Osteoblast (primary cell): ENCODE measurements at regions not wholly inside any gene's neighbourhood (a gene's known extent, or its start where the extent isn't known, plus 50 kb on each side); places are given as distances from the start of the nearest gene placed in this dataset.

ENCODE experiments used
- DNase-seq: peaks from one replicate; pipeline ENCODE4 v3.0.0; 2011; ENCODE audit warnings: low spot score, mixed read lengths; ENCODE audit not compliant: insufficient read length; ENCODE audit errors: missing footprints
- H2AFZ ChIP-seq: 2 replicates; pipeline ENCODE4 v1.6.0; 2011; ENCODE audit warnings: mild to moderate bottlenecking, low read length
- H3K27ac ChIP-seq: 2 replicates; pipeline ENCODE4 v1.5.1; 2011; ENCODE audit warnings: mild to moderate bottlenecking, low read depth, low read length, moderate library complexity
- H3K27me3 ChIP-seq: 2 replicates; pipeline ENCODE4 v1.6.0; 2012; ENCODE audit warnings: mild to moderate bottlenecking, control low read depth, inconsistent platforms, low read length, moderate library complexity; ENCODE audit not compliant: insufficient read depth
- H3K36me3 ChIP-seq: 2 replicates; pipeline ENCODE4 v1.5.1; 2011; ENCODE audit warnings: mild to moderate bottlenecking, low read length, control low read depth, moderate library complexity; ENCODE audit not compliant: insufficient read depth
- H3K4me1 ChIP-seq: 2 replicates; pipeline ENCODE4 v1.5.1; 2011; ENCODE audit warnings: mild to moderate bottlenecking, low read length, control low read depth, moderate library complexity; ENCODE audit not compliant: insufficient read depth
- H3K4me2 ChIP-seq: 2 replicates; pipeline ENCODE4 v1.6.0; 2011; ENCODE audit warnings: mild to moderate bottlenecking, low read length; ENCODE audit not compliant: insufficient read depth
- H3K4me3 ChIP-seq: fragments of 200-600 bp; sonication (generic); 3 replicates; pipeline ENCODE4 v1.5.1; 2012; ENCODE audit warnings: mild to moderate bottlenecking, low read length, inconsistent platforms; ENCODE audit not compliant: insufficient read depth
- H3K79me2 ChIP-seq: 2 replicates; pipeline ENCODE4 v1.6.0; 2012; ENCODE audit warnings: mild to moderate bottlenecking, low read length, control low read depth, inconsistent platforms; ENCODE audit not compliant: insufficient read depth
- H3K9me3 ChIP-seq: 2 replicates; pipeline ENCODE4 v1.5.1; 2011; ENCODE audit warnings: low read depth, low read length, control low read depth
- H4K20me1 ChIP-seq: 2 replicates; pipeline ENCODE4 v1.6.0; 2012; ENCODE audit warnings: mild to moderate bottlenecking, low read length, control low read depth; ENCODE audit not compliant: insufficient read depth
- TF ChIP-seq, protein P1 (sequence below): IDR thresholded peaks from 2 replicates; pipeline ENCODE4 v1.5.1; 2011; ENCODE audit warnings: mild to moderate bottlenecking, low read depth, low read length, moderate library complexity; ENCODE audit errors: extremely low read depth

DNA sequence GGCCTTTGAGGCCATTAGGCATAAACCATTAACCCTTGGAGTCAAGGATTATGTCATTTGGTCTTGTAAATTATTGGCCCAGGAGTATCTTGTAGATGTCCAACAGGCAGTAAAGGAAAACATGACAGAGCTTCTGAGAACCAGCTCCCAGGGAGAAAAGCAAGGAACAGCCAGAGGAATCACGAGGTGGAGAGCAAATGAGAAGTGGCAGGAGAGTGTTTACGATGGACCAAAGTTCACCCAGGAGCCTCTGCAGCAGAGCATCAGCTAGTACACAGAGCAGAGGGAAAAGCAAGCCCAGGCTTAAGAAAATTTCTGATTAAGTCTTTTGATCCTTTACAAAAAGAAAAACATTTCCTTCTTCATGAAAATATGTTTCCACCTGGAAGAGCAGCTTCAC, 206.2 kb downstream of the NDUFS4 start:
- Histone ChIP-seq H3K4me1 (no peaks in the 10 kb centered on the region), H3K36me3 (no peaks in the 10 kb centered on the region), H4K20me1 (no peaks in the 10 kb centered on the region), H3K9me3 (no peaks in the 10 kb centered on the region), H3K27me3 (no peaks in the 10 kb centered on the region), H3K27ac (no peak overlapping the region), H3K4me2 (no peak overlapping the region), H3K4me3 (no peak overlapping the region), H3K79me2 (no peaks in the 10 kb centered on the region), H2AFZ (no peak overlapping the region)
- DNase-seq, result no peak
- TF ChIP-seq, protein P1, sequence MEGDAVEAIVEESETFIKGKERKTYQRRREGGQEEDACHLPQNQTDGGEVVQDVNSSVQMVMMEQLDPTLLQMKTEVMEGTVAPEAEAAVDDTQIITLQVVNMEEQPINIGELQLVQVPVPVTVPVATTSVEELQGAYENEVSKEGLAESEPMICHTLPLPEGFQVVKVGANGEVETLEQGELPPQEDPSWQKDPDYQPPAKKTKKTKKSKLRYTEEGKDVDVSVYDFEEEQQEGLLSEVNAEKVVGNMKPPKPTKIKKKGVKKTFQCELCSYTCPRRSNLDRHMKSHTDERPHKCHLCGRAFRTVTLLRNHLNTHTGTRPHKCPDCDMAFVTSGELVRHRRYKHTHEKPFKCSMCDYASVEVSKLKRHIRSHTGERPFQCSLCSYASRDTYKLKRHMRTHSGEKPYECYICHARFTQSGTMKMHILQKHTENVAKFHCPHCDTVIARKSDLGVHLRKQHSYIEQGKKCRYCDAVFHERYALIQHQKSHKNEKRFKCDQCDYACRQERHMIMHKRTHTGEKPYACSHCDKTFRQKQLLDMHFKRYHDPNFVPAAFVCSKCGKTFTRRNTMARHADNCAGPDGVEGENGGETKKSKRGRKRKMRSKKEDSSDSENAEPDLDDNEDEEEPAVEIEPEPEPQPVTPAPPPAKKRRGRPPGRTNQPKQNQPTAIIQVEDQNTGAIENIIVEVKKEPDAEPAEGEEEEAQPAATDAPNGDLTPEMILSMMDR, result no peak

DNA sequence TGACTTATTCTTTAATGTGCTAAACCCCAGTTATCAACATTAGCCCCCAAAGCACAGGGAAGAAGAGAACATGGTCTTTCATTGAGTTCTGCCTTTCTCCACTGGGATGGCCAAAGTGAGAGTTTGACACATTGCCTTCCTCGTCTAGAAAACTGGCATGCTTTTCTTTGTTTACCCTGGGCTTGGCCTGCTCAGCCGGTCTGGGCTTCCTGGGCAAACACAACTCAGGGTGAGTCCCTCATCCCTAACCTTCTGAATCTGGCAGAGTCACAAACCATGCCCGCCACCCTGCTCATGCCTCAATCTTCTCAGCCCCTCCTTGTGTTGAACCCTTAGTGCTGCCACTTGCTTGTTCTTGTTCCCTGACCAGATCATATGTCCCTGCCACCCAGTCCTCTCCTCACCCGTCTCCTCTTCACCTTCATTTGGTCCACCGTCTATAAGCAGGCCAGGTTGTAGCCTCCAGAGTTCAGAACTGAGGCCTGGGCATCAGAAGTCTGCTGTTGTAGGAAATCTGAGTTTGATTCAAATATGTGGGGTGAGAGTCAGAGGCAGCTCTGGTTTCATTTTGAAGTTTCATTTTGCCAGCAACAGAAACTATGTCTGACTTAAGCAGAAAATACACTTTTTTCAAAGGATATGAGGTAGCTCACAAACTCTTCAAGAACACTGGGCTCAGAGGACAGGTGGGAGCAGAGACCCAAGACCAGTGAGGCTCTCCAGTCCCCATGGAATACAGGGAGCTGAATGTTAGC, 217.6 kb downstream of the NDUFS4 start:
- H3K27ac ChIP-seq, result no peak overlapping the region
- no peak for DNase-seq
- H3K4me2 ChIP-seq, result no peak overlapping the region
- TF ChIP-seq, protein P1, result no peak
- peak overlapping the region; percentile 70 for H2AFZ ChIP-seq
- H3K9me3 ChIP-seq, result no peaks in the 10 kb centered on the region
- H3K27me3 ChIP-seq, result no peaks in the 10 kb centered on the region
- H3K4me1 ChIP-seq, result peaks cover 7% of the 10 kb centered on the region
- H3K4me3 ChIP-seq, result no peak overlapping the region
- no peaks in the 10 kb centered on the region for H4K20me1 ChIP-seq
- no peaks in the 10 kb centered on the region for H3K36me3 ChIP-seq
- no peaks in the 10 kb centered on the region for H3K79me2 ChIP-seq

DNA sequence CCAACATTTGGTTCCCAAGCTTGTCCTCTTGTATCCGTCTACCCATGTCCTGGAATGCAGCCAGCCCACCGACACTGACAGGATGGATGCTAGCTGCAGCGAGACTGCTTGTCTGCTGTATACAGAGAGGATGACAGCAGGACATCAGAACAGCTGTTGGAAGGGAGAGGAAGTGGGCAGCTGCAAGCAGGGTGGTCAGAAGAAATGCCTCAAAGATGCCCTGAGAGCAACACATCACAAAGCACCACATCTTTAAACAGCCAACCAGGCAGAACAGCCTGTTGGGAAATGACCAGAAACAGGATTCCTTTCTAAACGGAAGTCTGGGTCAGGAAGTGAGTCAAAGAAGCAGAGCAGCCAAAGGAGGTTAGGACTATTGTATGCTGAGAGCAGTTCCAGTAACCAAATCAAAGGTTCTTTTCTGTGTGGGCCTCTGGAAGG, 219.1 kb downstream of the NDUFS4 start:
- peak; percentile 86 for DNase-seq
- H4K20me1 ChIP-seq, result no peaks in the 10 kb centered on the region
- peak overlapping the region; percentile 97 for H2AFZ ChIP-seq
- TF ChIP-seq, protein P1, result no peak
- H3K4me3 ChIP-seq, result peak overlapping the region; percentile 31
- H3K4me1 ChIP-seq, result peaks cover 7% of the 10 kb centered on the region
- no peaks in the 10 kb centered on the region for H3K36me3 ChIP-seq
- H3K27me3 ChIP-seq, result no peaks in the 10 kb centered on the region
- no peaks in the 10 kb centered on the region for H3K9me3 ChIP-seq
- H3K79me2 ChIP-seq, result no peaks in the 10 kb centered on the region
- H3K4me2 ChIP-seq, result peak overlapping the region; percentile 35
- H3K27ac ChIP-seq, result no peak overlapping the region

DNA sequence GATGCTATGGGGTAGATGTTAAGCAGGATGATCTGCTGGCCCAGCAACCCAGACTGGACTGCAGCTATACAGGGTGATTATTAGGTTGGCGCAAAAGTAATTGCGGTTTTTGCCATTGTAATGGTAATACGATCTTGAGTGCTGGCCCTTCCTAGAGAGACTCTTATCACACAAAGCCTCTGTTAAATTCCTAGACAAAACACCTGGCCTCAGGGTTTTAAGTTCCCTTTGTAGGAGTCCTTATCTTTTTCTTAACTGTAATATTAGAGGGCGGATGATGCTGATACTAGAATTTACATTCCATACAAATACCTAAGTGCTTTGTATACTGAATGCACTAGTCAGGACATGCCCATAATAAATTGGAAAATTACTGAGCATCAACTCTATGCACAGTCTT, 222.2 kb downstream of the NDUFS4 start:
- DNase-seq, result no peak
- Histone ChIP-seq H3K4me1 (peaks cover 7% of the 10 kb centered on the region), H3K27me3 (no peaks in the 10 kb centered on the region), H2AFZ (no peak overlapping the region), H3K4me2 (no peak overlapping the region), H3K4me3 (no peak overlapping the region), H3K9me3 (no peaks in the 10 kb centered on the region), H4K20me1 (no peaks in the 10 kb centered on the region), H3K36me3 (no peaks in the 10 kb centered on the region), H3K27ac (no peak overlapping the region), H3K79me2 (no peaks in the 10 kb centered on the region)
- TF ChIP-seq, protein P1, result no peak
